ENCODE measurements at regions not wholly inside any gene's neighbourhood (a gene's known extent, or its start where the extent isn't known, plus 50 kb on each side); places are given as distances from the start of the nearest gene placed in this dataset.

DNA sequence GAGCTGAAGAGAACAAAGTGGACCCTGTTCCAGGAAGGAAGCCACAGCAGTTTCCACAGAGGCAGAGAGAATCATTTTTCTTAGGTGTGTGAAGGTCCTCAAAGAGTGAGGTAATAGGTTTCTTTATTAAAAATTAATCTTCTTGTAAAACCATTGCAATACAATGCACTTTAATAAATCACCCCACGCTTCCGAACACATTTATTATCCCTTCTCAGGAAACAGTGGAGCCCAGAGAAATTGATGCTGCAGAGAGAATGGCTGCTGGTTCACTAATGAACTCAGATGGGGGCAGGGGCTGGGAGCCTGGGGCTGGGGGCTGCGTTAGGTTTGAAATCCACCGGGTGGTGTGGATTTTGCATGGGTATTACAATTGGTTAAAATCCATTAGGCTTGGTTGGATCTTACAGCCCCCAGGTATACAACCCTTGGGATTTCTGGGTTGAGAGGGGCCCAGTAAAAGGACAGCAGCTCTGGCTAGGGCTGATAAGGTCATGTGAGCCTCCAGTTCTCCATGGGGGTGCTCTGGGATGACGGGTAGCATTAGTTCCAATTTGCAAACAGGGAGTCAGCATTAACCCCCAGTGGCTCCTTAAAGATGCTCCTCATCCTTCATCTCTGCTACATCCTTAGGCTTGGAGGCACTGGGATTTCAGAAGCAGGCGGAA is 718.1 kb upstream of the EEF2KMT start:
- Histone ChIP-seq H3K9ac (ENCODE audit: low read depth in 1 of 2, low read length in 2 of 2) (no peak overlapping the region), H3K4me1 (ENCODE audit: control insufficient read depth in 2 of 2, insufficient read depth in 2 of 2, low read length in 2 of 2) (no peaks in the 10 kb centered on the region), H3K9me3 (ENCODE audit: control insufficient read depth in 2 of 2, low read length in 2 of 2) (peaks cover 0 to 2% of the 10 kb centered on the region in 2 donors), H3K27ac (ENCODE audit: low read depth in 2 of 2, low read length in 2 of 2) (no peak overlapping the region), H3K4me3 (ENCODE audit: low read length in 2 of 2) (no peak overlapping the region), H3K27me3 (ENCODE audit: control insufficient read depth in 2 of 2, insufficient read depth in 2 of 2, low read length in 2 of 2) (no peaks in the 10 kb centered on the region), H3K36me3 (ENCODE audit: control insufficient read depth in 2 of 2, insufficient read depth in 2 of 2, low read length in 2 of 2) (no peaks in the 10 kb centered on the region)

DNA sequence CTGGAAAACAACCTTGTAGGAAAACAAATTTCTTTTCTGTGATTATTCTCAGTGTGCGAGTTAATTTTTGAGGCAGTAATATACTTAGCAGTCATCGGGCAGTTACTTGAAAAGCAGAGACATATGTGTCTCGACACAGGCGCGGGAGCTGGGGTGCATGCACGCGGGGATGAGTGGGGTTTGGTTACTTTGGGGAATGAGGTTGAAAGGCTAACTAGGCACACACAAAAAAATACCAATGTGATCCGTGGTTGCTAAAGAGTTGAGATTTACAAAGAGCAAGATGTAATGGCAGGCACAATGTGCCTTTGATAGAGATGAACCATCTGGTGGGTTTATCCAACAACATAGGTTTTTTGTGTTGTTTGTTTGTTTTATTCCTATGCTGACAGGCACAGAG is 703.8 kb upstream of the EEF2KMT start:
- no peak overlapping the region for H3K27ac ChIP-seq (ENCODE audit: low read depth in 2 of 2, low read length in 2 of 2)
- H3K36me3 ChIP-seq (ENCODE audit: control insufficient read depth in 2 of 2, insufficient read depth in 2 of 2, low read length in 2 of 2), result no peaks in the 10 kb centered on the region
- no peak overlapping the region for H3K9ac ChIP-seq (ENCODE audit: low read depth in 1 of 2, low read length in 2 of 2)
- H3K4me1 ChIP-seq (ENCODE audit: control insufficient read depth in 2 of 2, insufficient read depth in 2 of 2, low read length in 2 of 2), result no peaks in the 10 kb centered on the region
- H3K9me3 ChIP-seq (ENCODE audit: control insufficient read depth in 2 of 2, low read length in 2 of 2), result peaks cover 4 to 5% of the 10 kb centered on the region in 2 donors
- no peaks in the 10 kb centered on the region for H3K27me3 ChIP-seq (ENCODE audit: control insufficient read depth in 2 of 2, insufficient read depth in 2 of 2, low read length in 2 of 2)
- H3K4me3 ChIP-seq (ENCODE audit: low read length in 2 of 2), result no peak overlapping the region

DNA sequence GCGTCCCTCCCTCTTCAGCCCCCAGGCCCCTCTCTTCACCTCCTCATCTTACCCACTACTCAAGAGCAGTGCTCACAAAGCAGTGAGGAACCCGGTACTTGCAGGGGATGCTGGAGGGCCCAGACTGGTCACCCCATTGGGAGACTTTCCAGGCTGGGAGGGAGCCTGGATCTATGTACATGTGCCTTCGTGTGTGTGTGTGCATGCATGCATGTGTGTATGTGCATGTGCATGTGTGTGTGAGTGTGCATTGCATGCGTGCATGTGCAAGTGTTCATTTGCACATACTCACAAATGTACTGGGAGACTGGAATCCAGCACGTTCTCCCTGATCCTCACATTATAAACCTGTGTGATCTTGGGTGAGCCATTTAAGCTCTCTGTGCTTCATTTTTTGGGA is 696.0 kb upstream of the EEF2KMT start:
- no peak overlapping the region for H3K9ac ChIP-seq (ENCODE audit: low read depth in 1 of 2, low read length in 2 of 2)
- H3K4me1 ChIP-seq (ENCODE audit: control insufficient read depth in 2 of 2, insufficient read depth in 2 of 2, low read length in 2 of 2), result no peaks in the 10 kb centered on the region
- no peaks in the 10 kb centered on the region for H3K9me3 ChIP-seq (ENCODE audit: control insufficient read depth in 2 of 2, low read length in 2 of 2)
- H3K4me3 ChIP-seq (ENCODE audit: low read length in 2 of 2), result no peak overlapping the region
- H3K27ac ChIP-seq (ENCODE audit: low read depth in 2 of 2, low read length in 2 of 2), result no peak overlapping the region
- no peaks in the 10 kb centered on the region for H3K36me3 ChIP-seq (ENCODE audit: control insufficient read depth in 2 of 2, insufficient read depth in 2 of 2, low read length in 2 of 2)
- H3K27me3 ChIP-seq (ENCODE audit: control insufficient read depth in 2 of 2, insufficient read depth in 2 of 2, low read length in 2 of 2), result no peaks in the 10 kb centered on the region

DNA sequence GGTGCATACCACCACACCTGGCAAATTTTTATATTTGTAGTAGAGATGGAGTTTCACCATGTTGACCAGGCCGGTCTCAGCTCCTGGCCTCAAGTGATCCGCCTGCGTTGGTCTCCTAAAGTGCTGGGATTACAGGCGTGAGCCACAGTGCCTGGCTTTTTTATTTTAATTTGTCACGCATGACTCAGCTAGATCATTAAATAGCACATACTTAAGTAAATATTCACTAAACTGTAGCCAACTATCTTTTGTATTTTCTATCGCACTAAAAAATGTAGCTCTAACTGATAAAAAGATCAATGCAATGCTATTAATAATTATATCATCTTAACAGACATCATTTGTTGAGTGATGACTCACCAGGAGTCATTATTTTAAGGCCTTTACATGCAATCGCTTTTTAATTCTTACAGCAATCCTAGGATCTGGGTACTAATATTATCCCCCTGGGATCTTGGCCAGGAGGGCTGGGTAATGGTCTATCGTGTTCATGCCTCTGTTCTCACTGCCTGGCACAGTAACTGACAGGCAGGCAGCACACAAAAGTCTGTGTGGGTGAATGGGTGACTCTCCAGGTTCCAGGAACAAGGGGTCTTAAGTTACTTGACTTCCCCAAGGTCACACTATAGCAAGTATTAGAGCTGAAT is 693.5 kb upstream of the EEF2KMT start:
- no peaks in the 10 kb centered on the region for H3K4me1 ChIP-seq (ENCODE audit: control insufficient read depth in 2 of 2, insufficient read depth in 2 of 2, low read length in 2 of 2)
- no peak overlapping the region for H3K27ac ChIP-seq (ENCODE audit: low read depth in 2 of 2, low read length in 2 of 2)
- no peaks in the 10 kb centered on the region for H3K27me3 ChIP-seq (ENCODE audit: control insufficient read depth in 2 of 2, insufficient read depth in 2 of 2, low read length in 2 of 2)
- no peak overlapping the region for H3K9ac ChIP-seq (ENCODE audit: low read depth in 1 of 2, low read length in 2 of 2)
- H3K9me3 ChIP-seq (ENCODE audit: control insufficient read depth in 2 of 2, low read length in 2 of 2), result no peaks in the 10 kb centered on the region
- no peaks in the 10 kb centered on the region for H3K36me3 ChIP-seq (ENCODE audit: control insufficient read depth in 2 of 2, insufficient read depth in 2 of 2, low read length in 2 of 2)
- no peak overlapping the region for H3K4me3 ChIP-seq (ENCODE audit: low read length in 2 of 2)

DNA sequence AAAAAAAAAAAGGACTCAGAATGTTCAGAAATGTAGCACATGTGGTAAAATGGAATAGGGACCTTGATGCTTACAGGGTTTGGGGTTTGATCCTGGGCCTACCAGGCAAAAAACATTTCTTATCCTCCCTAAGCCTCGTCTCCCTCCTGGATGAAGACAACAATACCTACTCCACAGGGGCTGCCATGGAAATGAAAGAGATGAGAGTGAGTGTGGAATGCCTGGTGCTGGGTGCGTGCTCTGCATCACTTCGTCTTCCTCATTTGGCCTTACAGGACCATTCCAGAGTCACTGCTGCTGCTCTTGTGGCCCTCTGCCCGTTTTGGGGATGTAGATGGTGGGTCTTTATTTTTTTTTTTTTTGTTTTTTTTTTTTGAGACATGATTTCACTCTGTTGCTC is 692.9 kb upstream of the EEF2KMT start:
- Histone ChIP-seq H3K9me3 (ENCODE audit: control insufficient read depth in 2 of 2, low read length in 2 of 2) (no peaks in the 10 kb centered on the region), H3K4me3 (ENCODE audit: low read length in 2 of 2) (no peak overlapping the region), H3K4me1 (ENCODE audit: control insufficient read depth in 2 of 2, insufficient read depth in 2 of 2, low read length in 2 of 2) (no peaks in the 10 kb centered on the region), H3K27me3 (ENCODE audit: control insufficient read depth in 2 of 2, insufficient read depth in 2 of 2, low read length in 2 of 2) (no peaks in the 10 kb centered on the region), H3K9ac (ENCODE audit: low read depth in 1 of 2, low read length in 2 of 2) (no peak overlapping the region), H3K36me3 (ENCODE audit: control insufficient read depth in 2 of 2, insufficient read depth in 2 of 2, low read length in 2 of 2) (no peaks in the 10 kb centered on the region), H3K27ac (ENCODE audit: low read depth in 2 of 2, low read length in 2 of 2) (no peak overlapping the region)

DNA sequence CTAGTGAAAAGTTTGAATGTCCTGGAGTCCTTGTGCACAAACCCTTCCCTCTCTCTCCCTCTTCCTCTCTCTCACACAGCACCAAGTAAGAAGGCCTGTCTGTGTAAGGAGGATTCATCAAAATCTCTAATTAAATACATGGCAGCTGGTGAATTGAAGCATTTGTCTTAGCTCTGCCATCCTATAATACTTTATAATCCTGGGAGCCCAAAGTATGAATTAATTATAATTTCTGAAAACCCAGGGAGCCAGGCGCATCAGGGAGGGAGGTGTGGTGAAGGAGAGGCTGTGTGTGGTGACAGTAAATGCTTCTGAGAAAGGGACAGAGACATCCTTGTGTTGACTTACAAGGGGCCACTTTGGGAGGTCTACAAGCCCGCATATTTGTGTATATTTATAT is 691.4 kb upstream of the EEF2KMT start:
- Histone ChIP-seq H3K27me3 (ENCODE audit: control insufficient read depth in 2 of 2, insufficient read depth in 2 of 2, low read length in 2 of 2) (no peaks in the 10 kb centered on the region), H3K9ac (ENCODE audit: low read depth in 1 of 2, low read length in 2 of 2) (no peak overlapping the region), H3K9me3 (ENCODE audit: control insufficient read depth in 2 of 2, low read length in 2 of 2) (no peaks in the 10 kb centered on the region), H3K27ac (ENCODE audit: low read depth in 2 of 2, low read length in 2 of 2) (no peak overlapping the region), H3K36me3 (ENCODE audit: control insufficient read depth in 2 of 2, insufficient read depth in 2 of 2, low read length in 2 of 2) (no peaks in the 10 kb centered on the region), H3K4me1 (ENCODE audit: control insufficient read depth in 2 of 2, insufficient read depth in 2 of 2, low read length in 2 of 2) (no peaks in the 10 kb centered on the region), H3K4me3 (ENCODE audit: low read length in 2 of 2) (no peak overlapping the region)

DNA sequence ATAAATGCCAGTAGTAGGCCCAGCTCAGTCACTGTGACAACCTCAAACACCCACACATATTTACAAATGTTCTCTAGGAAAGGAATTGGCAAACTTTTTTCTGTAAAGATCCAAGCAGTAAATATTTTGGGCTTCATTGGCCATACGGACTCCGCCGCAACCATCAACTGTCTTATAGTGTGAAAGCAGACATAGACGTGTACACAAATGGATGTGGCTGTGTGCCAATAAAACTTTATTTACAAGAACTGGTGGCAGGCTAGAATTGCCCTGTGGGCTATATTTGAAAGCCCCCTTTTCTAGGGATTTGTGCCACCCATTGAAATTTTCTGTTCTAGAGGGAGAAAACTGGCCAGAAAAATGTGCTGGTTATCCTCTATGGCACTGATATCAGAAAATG is 683.8 kb upstream of the EEF2KMT start:
- Histone ChIP-seq H3K27me3 (ENCODE audit: control insufficient read depth in 2 of 2, insufficient read depth in 2 of 2, low read length in 2 of 2) (no peaks in the 10 kb centered on the region), H3K4me1 (ENCODE audit: control insufficient read depth in 2 of 2, insufficient read depth in 2 of 2, low read length in 2 of 2) (no peaks in the 10 kb centered on the region), H3K4me3 (ENCODE audit: low read length in 2 of 2) (no peak overlapping the region), H3K27ac (ENCODE audit: low read depth in 2 of 2, low read length in 2 of 2) (no peak overlapping the region), H3K36me3 (ENCODE audit: control insufficient read depth in 2 of 2, insufficient read depth in 2 of 2, low read length in 2 of 2) (no peaks in the 10 kb centered on the region), H3K9me3 (ENCODE audit: control insufficient read depth in 2 of 2, low read length in 2 of 2) (no peaks in the 10 kb centered on the region), H3K9ac (ENCODE audit: low read depth in 1 of 2, low read length in 2 of 2) (no peak overlapping the region)

DNA sequence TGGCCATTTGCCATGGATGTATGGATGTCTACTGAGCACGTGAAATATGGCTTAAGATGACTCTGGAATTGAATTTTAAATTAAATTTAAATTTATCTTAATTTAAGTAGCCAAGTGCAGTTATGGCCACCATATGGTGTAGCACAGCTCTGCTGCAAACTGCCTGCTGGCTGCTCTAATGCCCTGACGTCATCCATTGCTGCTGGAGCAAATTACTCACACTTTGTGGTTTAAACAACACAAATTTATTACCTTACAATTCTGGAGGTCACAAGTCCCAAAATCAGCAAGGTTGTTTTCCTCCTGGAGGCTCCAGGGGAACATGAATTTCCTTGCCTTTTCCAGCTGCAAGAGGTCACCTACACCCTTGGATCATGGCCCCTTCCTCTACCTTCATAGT is 679.3 kb upstream of the EEF2KMT start:
- Histone ChIP-seq H3K4me3 (ENCODE audit: low read length in 2 of 2) (no peak overlapping the region), H3K9me3 (ENCODE audit: control insufficient read depth in 2 of 2, low read length in 2 of 2) (no peaks in the 10 kb centered on the region), H3K9ac (ENCODE audit: low read depth in 1 of 2, low read length in 2 of 2) (no peak overlapping the region), H3K36me3 (ENCODE audit: control insufficient read depth in 2 of 2, insufficient read depth in 2 of 2, low read length in 2 of 2) (no peaks in the 10 kb centered on the region), H3K27me3 (ENCODE audit: control insufficient read depth in 2 of 2, insufficient read depth in 2 of 2, low read length in 2 of 2) (no peaks in the 10 kb centered on the region), H3K4me1 (ENCODE audit: control insufficient read depth in 2 of 2, insufficient read depth in 2 of 2, low read length in 2 of 2) (no peaks in the 10 kb centered on the region), H3K27ac (ENCODE audit: low read depth in 2 of 2, low read length in 2 of 2) (no peak overlapping the region)

DNA sequence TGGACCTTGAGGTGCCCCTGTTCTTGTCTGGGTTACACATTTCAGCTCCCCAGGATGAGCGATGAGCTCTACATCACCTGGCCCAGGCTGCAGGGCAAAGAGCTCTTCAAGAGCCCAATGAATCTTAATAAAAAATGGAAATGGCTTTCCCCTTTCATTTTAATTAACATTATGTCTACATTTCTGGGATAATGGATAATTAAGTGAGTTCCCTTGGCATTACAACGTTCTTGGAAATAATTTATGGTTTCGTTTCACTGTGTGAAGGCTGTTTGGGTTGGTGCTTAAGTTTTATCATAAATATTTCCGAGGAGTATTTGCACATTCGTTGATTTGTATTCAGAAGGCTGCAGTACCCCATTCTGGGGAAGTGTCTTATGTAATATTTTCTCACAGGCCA is 678.3 kb upstream of the EEF2KMT start:
- no peaks in the 10 kb centered on the region for H3K36me3 ChIP-seq (ENCODE audit: control insufficient read depth in 2 of 2, insufficient read depth in 2 of 2, low read length in 2 of 2)
- no peak overlapping the region for H3K27ac ChIP-seq (ENCODE audit: low read depth in 2 of 2, low read length in 2 of 2)
- H3K9ac ChIP-seq (ENCODE audit: low read depth in 1 of 2, low read length in 2 of 2), result no peak overlapping the region
- no peaks in the 10 kb centered on the region for H3K27me3 ChIP-seq (ENCODE audit: control insufficient read depth in 2 of 2, insufficient read depth in 2 of 2, low read length in 2 of 2)
- H3K4me3 ChIP-seq (ENCODE audit: low read length in 2 of 2), result no peak overlapping the region
- H3K4me1 ChIP-seq (ENCODE audit: control insufficient read depth in 2 of 2, insufficient read depth in 2 of 2, low read length in 2 of 2), result no peaks in the 10 kb centered on the region
- H3K9me3 ChIP-seq (ENCODE audit: control insufficient read depth in 2 of 2, low read length in 2 of 2), result no peaks in the 10 kb centered on the region

DNA sequence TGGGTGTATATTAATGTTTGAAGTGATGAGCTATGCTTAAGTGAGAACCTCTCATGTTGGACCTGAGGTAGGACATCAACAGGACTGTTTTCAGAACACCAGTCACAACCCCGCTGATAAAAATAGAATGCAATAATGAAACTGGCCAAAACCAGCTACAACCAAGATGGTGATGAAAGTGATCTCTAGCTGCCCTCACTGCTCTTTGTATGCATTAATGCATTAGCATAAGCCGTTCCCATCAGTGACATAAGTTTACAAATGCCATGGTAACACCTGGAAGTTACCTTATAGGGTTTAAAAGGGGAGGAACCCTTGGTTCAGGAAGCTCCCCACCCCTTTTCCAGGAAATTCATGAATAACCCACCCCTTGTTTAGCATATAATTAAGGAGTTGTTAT is 672.5 kb upstream of the EEF2KMT start:
- no peak overlapping the region for H3K4me3 ChIP-seq (ENCODE audit: low read length in 2 of 2)

More for the DNA sequence above, 672.5 kb upstream of the EEF2KMT start:
- H3K27ac ChIP-seq (ENCODE audit: low read depth in 2 of 2, low read length in 2 of 2), result no peak overlapping the region
- no peaks in the 10 kb centered on the region for H3K27me3 ChIP-seq (ENCODE audit: control insufficient read depth in 2 of 2, insufficient read depth in 2 of 2, low read length in 2 of 2)
- H3K36me3 ChIP-seq (ENCODE audit: control insufficient read depth in 2 of 2, insufficient read depth in 2 of 2, low read length in 2 of 2), result no peaks in the 10 kb centered on the region
- H3K4me1 ChIP-seq (ENCODE audit: control insufficient read depth in 2 of 2, insufficient read depth in 2 of 2, low read length in 2 of 2), result no peaks in the 10 kb centered on the region
- H3K9me3 ChIP-seq (ENCODE audit: control insufficient read depth in 2 of 2, low read length in 2 of 2), result no peaks in the 10 kb centered on the region
- H3K9ac ChIP-seq (ENCODE audit: low read depth in 1 of 2, low read length in 2 of 2), result no peak overlapping the region
